ENCODE measurements at regions not wholly inside any gene's neighbourhood (a gene's known extent, or its start where the extent isn't known, plus 50 kb on each side); places are given as distances from the start of the nearest gene placed in this dataset.
"Not testable (repeated sequence)": the region's sequence is repeated elsewhere in the genome, so short reads cannot be mapped to it uniquely, and the experiment has no call there.

GRCh38 chr2:120641366-120641771 is 94.3 kb upstream of the GLI2 start:
- DNase-seq: no peak

- no peak for DNase-seq
These were observed 93.0 kb upstream of the GLI2 start for GRCh38 chr2:120642646-120643045.

- no peak for DNase-seq
These were observed 88.7 kb upstream of the GLI2 start for GRCh38 chr2:120646994-120647393.

- no peak for DNase-seq
These were observed 88.2 kb upstream of the GLI2 start for GRCh38 chr2:120647487-120647886.

GRCh38 chr2:120649381-120649780 is 86.3 kb upstream of the GLI2 start:
- not testable (repeated sequence) for DNase-seq

- DNase-seq: no peak
These were observed 85.5 kb upstream of the GLI2 start for GRCh38 chr2:120650022-120650644.

GRCh38 chr2:120651818-120652217 is 83.8 kb upstream of the GLI2 start:
- no peak for DNase-seq

GRCh38 chr2:120653046-120653445 is 82.6 kb upstream of the GLI2 start:
- DNase-seq: no peak

- no peak for DNase-seq
These were observed 81.8 kb upstream of the GLI2 start for GRCh38 chr2:120653871-120654270.

- DNase-seq: no peak
These were observed 81.1 kb upstream of the GLI2 start for GRCh38 chr2:120654381-120655134.

- no peak for DNase-seq
These were observed 79.3 kb upstream of the GLI2 start for GRCh38 chr2:120656273-120656950.

- no peak for DNase-seq
These were observed 77.5 kb upstream of the GLI2 start for GRCh38 chr2:120658042-120658769.

GRCh38 chr2:120658770-120659158 is 76.9 kb upstream of the GLI2 start:
- no peak for DNase-seq

GRCh38 chr2:120659275-120659977 is 76.2 kb upstream of the GLI2 start:
- no peak for DNase-seq

GRCh38 chr2:120660056-120660694 is 75.5 kb upstream of the GLI2 start:
- DNase-seq: no peak

- no peak for DNase-seq
These were observed 74.8 kb upstream of the GLI2 start for GRCh38 chr2:120660771-120661459.

GRCh38 chr2:120661551-120661950 is 74.1 kb upstream of the GLI2 start:
- DNase-seq: no peak

GRCh38 chr2:120662046-120662445 is 73.6 kb upstream of the GLI2 start:
- DNase-seq: no peak

- DNase-seq: no peak
These were observed 72.9 kb upstream of the GLI2 start for GRCh38 chr2:120662746-120663145.

- no peak for DNase-seq
These were observed 69.2 kb upstream of the GLI2 start for GRCh38 chr2:120666433-120666832.

GRCh38 chr2:120667981-120668380 is 67.7 kb upstream of the GLI2 start:
- DNase-seq: no peak
